ENCODE measurements at regions not wholly inside any gene's neighbourhood (a gene's known extent, or its start where the extent isn't known, plus 50 kb on each side); places are given as distances from the start of the nearest gene placed in this dataset.
"Not testable (repeated sequence)": the region's sequence is repeated elsewhere in the genome, so short reads cannot be mapped to it uniquely, and the experiment has no call there.

DNA sequence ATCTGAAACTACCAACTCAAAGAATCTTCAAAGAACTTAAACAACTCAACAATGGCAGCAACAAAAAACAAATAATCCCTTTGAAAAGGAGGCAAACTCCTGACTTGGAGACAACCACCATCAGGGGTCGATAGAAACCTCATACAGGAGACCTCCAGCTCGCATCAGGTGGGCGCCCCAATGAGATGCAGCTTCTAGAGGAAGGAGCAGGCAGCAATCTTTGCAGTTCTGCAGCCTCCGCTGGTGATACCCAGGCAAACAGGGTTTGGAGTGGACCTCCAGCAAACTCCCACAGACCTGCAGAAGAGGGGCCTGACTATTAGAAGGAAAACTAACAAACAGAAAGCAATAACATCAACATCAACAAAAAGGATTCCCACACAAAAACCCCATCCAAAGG, 93.2 kb downstream of the CYLC1 start:
- intact Hi-C loops (cut with DNase I; ENCODE audit: low total_unique reads); H3K4me3 ChIP-seq; H3K36me3 ChIP-seq; H3K4me1 ChIP-seq; H3K27me3 ChIP-seq; in situ Hi-C loops (cut with MboI; ENCODE audit: low pct_ligation_motif_present in 1 of 4, low pct_unique_long_range_greater_than_20kb in 1 of 4, low sequenced_read_pairs in 3 of 4); H3K9me3 ChIP-seq; DNase-seq; H3K27ac ChIP-seq: not testable (repeated sequence)
- WGBS, 2 donors (ENCODE audit: low coverage in 1 of 2): 48% methylated on average over 4 of the region's 4 CpGs; no CpG with 5 or more reads in 1 of the 2 donors

DNA sequence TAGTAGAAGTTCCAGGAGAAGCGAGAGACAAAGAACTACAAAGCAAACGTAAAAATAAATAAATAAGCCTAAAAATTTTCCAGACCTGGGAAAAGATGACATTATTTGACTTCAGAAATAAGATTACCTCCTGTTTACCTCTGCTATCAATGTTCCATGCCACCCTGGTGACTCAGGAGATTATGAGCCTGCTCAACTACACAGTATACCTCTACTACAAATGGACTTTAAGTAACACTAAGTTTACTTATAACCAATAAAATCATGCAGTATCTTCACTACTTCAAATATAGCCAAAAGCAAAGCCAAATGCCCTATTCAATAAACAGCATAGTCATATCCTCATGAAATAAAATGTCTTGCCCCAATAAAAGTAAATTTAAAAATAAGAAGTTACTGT, 105.4 kb downstream of the CYLC1 start:
- 69 to 71% methylated on average over 2 of the region's 2 CpGs for WGBS, 2 donors (ENCODE audit: low coverage in 1 of 2)
- no peaks in the 10 kb centered on the region for H3K27me3 ChIP-seq
- in situ Hi-C loops (cut with MboI; ENCODE audit: low pct_ligation_motif_present in 1 of 4, low pct_unique_long_range_greater_than_20kb in 1 of 4, low sequenced_read_pairs in 3 of 4): no loop called here
- DNase-seq: no peak
- no peak overlapping the region for H3K27ac ChIP-seq
- H3K4me3 ChIP-seq: no peak overlapping the region
- TF ChIP-seq, protein P1, sequence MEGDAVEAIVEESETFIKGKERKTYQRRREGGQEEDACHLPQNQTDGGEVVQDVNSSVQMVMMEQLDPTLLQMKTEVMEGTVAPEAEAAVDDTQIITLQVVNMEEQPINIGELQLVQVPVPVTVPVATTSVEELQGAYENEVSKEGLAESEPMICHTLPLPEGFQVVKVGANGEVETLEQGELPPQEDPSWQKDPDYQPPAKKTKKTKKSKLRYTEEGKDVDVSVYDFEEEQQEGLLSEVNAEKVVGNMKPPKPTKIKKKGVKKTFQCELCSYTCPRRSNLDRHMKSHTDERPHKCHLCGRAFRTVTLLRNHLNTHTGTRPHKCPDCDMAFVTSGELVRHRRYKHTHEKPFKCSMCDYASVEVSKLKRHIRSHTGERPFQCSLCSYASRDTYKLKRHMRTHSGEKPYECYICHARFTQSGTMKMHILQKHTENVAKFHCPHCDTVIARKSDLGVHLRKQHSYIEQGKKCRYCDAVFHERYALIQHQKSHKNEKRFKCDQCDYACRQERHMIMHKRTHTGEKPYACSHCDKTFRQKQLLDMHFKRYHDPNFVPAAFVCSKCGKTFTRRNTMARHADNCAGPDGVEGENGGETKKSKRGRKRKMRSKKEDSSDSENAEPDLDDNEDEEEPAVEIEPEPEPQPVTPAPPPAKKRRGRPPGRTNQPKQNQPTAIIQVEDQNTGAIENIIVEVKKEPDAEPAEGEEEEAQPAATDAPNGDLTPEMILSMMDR (IDR thresholded peaks at IDR 0.05): no peak
- TF ChIP-seq EP300 (IDR thresholded peaks at IDR 0.05; ENCODE audit: low read depth) (no peak), POLR2AphosphoS5 (IDR thresholded peaks at IDR 0.05) (no peak), POLR2A (IDR thresholded peaks at IDR 0.05) (no peak)
- intact Hi-C loops (cut with DNase I; ENCODE audit: low total_unique reads): no loop called here
- H3K36me3 ChIP-seq: no peaks in the 10 kb centered on the region
- H3K4me1 ChIP-seq: no peaks in the 10 kb centered on the region
- no peaks in the 10 kb centered on the region for H3K9me3 ChIP-seq

DNA sequence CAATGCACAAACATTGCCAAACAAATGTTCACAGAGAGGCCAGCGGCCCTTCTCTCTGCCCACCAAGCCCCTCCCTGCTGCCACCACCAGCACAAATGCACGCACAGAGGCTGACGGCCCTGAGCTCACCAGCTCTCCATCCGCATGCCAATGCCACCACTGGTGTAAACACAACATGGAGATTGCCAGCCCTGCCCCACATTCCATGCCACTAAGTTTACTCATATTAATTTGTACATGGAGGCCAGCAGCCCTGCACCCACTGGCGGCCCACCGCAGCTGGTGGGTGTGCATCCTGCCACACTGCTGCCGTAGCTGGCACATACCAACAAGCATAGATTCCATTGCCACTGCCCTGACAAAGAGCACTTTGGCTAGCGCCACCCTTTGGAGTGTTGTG, 124.0 kb downstream of the CYLC1 start:
- DNase-seq: no peak
- Histone ChIP-seq H3K9me3 (no peaks in the 10 kb centered on the region), H3K27me3 (no peaks in the 10 kb centered on the region), H3K36me3 (no peaks in the 10 kb centered on the region), H3K4me1 (no peaks in the 10 kb centered on the region), H3K27ac (no peak overlapping the region), H3K4me3 (no peak overlapping the region)
- 74% methylated on average over 8 of the region's 8 CpGs; no CpG with 5 or more reads in 1 of the 2 donors for WGBS, 2 donors (ENCODE audit: low coverage in 1 of 2)
- intact Hi-C loops (cut with DNase I; ENCODE audit: low total_unique reads) (loop anchor here (1.0 kb wide), 1 partner anchor 17 kb away; no protein-coding TSS in a partner anchor), in situ Hi-C loops (cut with MboI; ENCODE audit: low pct_ligation_motif_present in 1 of 4, low pct_unique_long_range_greater_than_20kb in 1 of 4, low sequenced_read_pairs in 3 of 4) (no loop called here)
- TF ChIP-seq POLR2A (IDR thresholded peaks at IDR 0.05): no peak
- no peak for TF ChIP-seq EP300 (IDR thresholded peaks at IDR 0.05; ENCODE audit: low read depth)
- TF ChIP-seq POLR2AphosphoS5 (IDR thresholded peaks at IDR 0.05): no peak
- TF ChIP-seq, protein P1 (IDR thresholded peaks at IDR 0.05): no peak

DNA sequence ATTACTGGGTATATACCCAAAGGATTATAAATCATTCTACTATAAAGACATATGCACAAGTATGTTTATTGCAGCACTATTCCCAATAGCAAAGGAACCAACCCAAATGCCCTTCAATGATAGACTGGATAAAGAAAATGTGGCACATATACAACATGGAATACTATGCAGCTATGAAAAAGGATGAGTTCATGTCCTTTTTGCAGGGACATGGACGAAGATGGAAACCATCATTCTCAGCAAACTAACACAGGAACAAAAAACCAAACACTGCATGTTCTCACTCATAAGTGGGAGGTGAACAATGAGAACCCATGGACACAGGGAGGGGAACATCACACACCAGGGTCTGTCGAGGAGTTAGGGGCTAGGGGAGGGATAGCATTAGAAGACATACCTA, 129.2 kb downstream of the CYLC1 start:
- in situ Hi-C loops (cut with MboI; ENCODE audit: low pct_ligation_motif_present in 1 of 4, low pct_unique_long_range_greater_than_20kb in 1 of 4, low sequenced_read_pairs in 3 of 4): not testable (repeated sequence)

DNA sequence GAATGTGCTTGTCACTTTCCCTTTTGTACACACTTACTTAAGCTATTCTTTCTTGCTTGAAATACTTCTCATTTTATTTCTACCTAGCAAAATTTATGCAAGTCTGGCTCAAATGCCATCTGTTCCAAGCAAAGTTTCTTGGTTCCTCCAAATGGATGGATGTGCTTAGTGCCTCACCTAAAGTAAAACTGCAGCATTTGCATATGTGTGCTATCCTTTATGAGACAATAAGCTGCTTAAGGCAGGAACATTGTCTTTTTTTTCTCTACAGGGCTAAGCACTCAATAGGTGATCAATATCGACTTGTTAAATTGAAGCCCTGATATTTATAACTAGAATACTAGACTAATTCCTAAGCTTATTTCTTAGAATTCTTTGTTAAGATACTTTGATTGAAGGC, 136.8 kb downstream of the CYLC1 start:
- Histone ChIP-seq H3K4me3 (no peak overlapping the region), H3K9me3 (no peaks in the 10 kb centered on the region), H3K36me3 (no peaks in the 10 kb centered on the region), H3K27ac (no peak overlapping the region), H3K4me1 (no peaks in the 10 kb centered on the region), H3K27me3 (no peaks in the 10 kb centered on the region)
- no peak for TF ChIP-seq POLR2AphosphoS5 (IDR thresholded peaks at IDR 0.05)
- TF ChIP-seq, protein P1 (IDR thresholded peaks at IDR 0.05): no peak
- TF ChIP-seq EP300 (IDR thresholded peaks at IDR 0.05; ENCODE audit: low read depth): no peak
- no peak for TF ChIP-seq POLR2A (IDR thresholded peaks at IDR 0.05)
- in situ Hi-C loops (cut with MboI; ENCODE audit: low pct_ligation_motif_present in 1 of 4, low pct_unique_long_range_greater_than_20kb in 1 of 4, low sequenced_read_pairs in 3 of 4) (no loop called here), intact Hi-C loops (cut with DNase I; ENCODE audit: low total_unique reads) (no loop called here)
- DNase-seq: no peak
- WGBS, 2 donors (ENCODE audit: low coverage in 1 of 2): 64% methylated on average over 1 of the region's 1 CpG; no CpG with 5 or more reads in 1 of the 2 donors

More for the DNA sequence above, 129.2 kb downstream of the CYLC1 start:
- H3K27me3 ChIP-seq; H3K4me3 ChIP-seq; H3K27ac ChIP-seq; DNase-seq; intact Hi-C loops (cut with DNase I; ENCODE audit: low total_unique reads); H3K4me1 ChIP-seq; H3K36me3 ChIP-seq; H3K9me3 ChIP-seq: not testable (repeated sequence)
- WGBS, 2 donors (ENCODE audit: low coverage in 1 of 2): 61% methylated on average over 2 of the region's 2 CpGs; no CpG with 5 or more reads in 1 of the 2 donors
